Activated T-helper 9 cell treated with anti-CD3 and anti-CD28 coated beads, Interleukin-2, amount 50 U/mL, for 16 hours (primary cell): ENCODE measurements at regions not wholly inside any gene's neighbourhood (a gene's known extent, or its start where the extent isn't known, plus 50 kb on each side); places are given as distances from the start of the nearest gene placed in this dataset.

Experiments
- DNase-seq: peaks from one replicate; pipeline ENCODE4 v3.0.0-alpha.2; 2020; ENCODE audit warnings: low read depth

DNA sequence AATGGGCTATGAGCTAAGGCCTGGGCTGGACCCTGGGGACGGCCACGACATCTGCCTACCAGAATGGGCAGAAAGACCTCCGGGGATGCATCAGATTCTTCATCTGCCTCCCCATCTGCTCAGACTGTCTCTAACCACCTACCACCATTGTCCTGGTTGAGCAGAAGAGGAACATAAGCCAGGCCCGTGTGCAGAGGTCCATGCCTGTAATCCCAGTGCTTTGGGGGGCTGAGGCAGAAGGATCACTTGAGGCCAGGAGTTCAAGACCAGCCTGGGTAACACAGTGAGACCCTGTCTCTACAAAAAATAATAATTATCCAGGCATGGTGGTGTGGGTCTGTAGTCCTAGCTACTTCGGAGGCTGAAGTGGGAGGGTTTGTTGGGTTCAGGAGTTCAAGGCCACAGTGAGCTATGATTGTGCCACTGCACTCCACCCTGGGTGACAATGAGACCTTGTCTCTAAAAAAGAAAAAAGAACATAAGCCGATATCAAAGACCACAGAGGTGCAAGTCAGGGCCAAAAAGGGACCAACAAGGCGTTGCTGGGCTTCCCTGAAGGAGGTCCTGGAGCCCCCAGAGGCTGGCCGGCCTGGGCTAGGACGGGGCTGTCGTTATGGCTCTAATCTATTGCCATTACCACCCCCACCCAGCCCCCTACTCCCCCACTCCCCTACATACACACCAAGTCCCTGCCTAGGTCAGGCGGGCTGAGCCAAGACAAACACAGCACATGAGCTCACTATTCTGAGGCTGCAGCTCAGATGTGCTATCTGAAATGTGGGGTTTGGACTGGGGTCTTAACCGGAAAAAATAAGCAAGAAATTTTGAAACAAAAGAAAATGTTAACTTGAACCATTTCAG, 239.2 kb upstream of the RAB4A start:
- DNase-seq: no peak

GRCh38 chr1:229032375-229032774, 238.5 kb upstream of the RAB4A start:
- DNase-seq: no peak

DNA sequence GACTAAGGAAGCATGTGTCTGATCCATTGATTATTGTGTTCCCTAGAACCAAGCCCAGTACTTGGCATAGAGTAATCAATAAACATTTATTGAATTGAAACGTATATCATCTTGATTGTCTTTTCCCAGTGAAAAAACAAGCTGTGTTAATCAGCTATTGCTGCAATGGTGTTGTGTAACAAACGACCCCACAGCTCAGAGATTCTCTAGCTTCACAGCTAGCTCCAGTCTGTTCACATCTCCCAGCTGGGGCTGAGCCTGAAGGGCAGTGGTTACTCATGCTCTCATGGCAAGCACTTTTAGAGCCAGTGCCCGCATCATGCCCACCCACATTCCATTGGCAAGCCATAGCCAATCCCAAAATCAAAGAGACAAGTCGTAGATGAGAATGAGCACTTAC, 237.4 kb upstream of the RAB4A start:
- no peak for DNase-seq

GRCh38 chr1:229034342-229034741, 236.6 kb upstream of the RAB4A start:
- DNase-seq: no peak

- no peak for DNase-seq
Observed at GRCh38 chr1:229035054-229035747, 235.7 kb upstream of the RAB4A start.

DNA sequence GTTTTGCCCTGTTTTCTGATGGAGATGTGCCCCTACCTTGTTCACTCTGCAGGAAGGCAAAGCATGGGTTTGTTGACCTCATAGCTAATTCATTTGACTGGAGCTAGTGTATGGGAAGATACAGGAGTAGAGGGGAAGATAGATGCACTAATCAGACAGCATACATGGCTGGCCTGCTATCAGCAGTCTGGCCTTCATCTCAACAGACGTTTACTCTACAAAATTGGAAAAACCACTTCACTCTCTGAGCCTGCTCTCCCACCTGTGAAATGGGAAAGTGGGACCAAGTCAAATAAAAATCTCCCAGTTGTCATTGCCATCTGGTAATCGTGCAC, 235.2 kb upstream of the RAB4A start:
- no peak for DNase-seq

- DNase-seq: no peak
Observed at GRCh38 chr1:229037806-229038405, 233.0 kb upstream of the RAB4A start.

DNA sequence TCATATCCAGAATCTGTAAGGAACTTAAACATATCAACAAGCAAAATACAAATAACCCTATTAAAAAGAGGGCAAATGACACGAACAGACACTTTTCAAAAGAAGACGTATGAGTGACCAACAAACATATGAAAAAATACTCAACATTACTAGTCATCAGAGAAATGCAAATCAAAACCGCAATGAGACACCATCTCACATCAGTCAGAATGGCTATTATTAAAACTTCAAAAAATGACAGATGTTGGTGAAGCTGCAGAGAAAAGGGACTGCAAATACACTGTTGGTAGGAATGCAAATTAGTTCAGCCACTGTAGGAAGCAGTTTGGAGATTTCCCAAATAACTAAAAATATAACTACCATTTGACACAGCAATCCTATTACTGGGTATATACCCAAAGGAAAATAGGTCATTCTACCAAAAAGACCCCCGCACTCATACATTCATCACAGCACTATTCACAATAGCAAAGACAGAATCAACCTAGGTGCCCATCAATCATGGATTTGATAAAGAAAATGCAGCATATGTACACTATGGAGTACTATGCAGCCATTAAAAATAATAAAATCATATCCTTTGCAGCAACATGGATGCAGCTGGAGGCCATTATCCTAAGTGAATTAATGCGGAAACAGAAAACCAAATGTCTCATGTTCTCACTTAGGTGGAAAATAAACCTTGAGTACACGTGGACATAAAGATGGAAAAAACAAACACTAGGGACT, 230.1 kb upstream of the RAB4A start:
- DNase-seq: no peak

GRCh38 chr1:229041946-229042345, 229.0 kb upstream of the RAB4A start:
- no peak for DNase-seq

DNA sequence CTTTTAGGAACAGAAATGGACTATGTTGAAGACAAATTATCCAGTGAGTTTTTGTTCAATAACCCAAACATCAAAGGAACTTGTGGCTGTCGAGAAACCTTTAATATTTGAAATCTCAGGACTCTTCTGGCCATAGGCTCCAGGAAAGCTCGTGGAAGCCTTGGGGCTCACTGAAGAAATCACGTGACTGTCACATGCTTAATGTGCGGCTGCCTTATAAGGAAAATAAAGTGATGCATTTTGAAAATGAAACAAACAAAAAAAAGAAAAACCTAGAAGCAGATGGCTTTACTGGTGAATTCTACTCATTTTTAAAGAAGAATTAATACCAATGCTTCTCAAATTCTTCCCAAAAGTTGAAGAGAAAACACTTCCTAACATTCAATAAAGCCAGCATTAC, 228.4 kb upstream of the RAB4A start:
- DNase-seq: no peak

GRCh38 chr1:229043115-229043514, 227.8 kb upstream of the RAB4A start:
- no peak for DNase-seq

- DNase-seq: no peak
Observed at GRCh38 chr1:229046251-229046853, 224.6 kb upstream of the RAB4A start.

- DNase-seq: no peak
Observed at GRCh38 chr1:229047161-229047839, 223.6 kb upstream of the RAB4A start.

- no peak for DNase-seq
Observed at GRCh38 chr1:229047840-229048620, 222.9 kb upstream of the RAB4A start.

DNA sequence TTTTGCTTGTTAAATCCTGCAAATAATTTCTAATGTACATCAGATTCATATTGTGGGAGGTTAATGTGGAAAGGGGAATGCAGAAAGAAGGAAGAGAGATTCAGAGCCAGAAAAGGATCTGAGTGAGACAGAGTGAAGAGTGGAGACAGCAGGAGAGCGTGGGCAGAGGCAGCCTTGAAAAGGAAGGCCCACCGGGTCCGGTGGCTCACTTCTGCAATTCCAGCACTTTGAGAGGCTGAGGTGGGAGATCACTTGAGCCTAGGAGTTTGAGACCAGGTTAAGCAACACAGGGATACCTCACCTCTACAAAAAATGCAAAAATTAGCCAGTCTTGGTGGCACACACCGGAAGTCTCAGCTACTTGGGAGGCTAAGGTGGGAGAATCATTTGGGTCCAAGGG, 222.0 kb upstream of the RAB4A start:
- no peak for DNase-seq

DNA sequence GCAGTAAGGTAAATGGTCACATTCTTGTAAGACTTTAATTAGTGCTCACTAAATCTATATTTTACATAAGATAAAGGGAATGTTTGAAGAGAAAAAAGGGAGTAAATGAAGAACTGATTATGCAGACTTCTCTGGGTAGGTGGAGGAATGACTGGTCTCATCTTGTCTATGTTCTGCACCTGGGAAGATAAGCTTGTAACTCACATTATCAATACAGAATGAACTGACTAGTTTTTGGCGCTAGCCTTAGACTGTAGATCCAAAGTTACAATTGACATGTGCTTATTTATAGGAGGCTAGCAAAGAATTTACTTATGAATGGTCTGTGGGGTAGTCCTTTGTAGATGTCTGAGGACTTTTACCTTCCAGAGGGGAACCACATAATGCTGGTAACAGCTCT, 214.9 kb upstream of the RAB4A start:
- no peak for DNase-seq

GRCh38 chr1:229058111-229058561, 212.8 kb upstream of the RAB4A start:
- DNase-seq: peak; percentile 4

- DNase-seq: no peak
Observed at GRCh38 chr1:229058729-229059128, 212.2 kb upstream of the RAB4A start.

DNA sequence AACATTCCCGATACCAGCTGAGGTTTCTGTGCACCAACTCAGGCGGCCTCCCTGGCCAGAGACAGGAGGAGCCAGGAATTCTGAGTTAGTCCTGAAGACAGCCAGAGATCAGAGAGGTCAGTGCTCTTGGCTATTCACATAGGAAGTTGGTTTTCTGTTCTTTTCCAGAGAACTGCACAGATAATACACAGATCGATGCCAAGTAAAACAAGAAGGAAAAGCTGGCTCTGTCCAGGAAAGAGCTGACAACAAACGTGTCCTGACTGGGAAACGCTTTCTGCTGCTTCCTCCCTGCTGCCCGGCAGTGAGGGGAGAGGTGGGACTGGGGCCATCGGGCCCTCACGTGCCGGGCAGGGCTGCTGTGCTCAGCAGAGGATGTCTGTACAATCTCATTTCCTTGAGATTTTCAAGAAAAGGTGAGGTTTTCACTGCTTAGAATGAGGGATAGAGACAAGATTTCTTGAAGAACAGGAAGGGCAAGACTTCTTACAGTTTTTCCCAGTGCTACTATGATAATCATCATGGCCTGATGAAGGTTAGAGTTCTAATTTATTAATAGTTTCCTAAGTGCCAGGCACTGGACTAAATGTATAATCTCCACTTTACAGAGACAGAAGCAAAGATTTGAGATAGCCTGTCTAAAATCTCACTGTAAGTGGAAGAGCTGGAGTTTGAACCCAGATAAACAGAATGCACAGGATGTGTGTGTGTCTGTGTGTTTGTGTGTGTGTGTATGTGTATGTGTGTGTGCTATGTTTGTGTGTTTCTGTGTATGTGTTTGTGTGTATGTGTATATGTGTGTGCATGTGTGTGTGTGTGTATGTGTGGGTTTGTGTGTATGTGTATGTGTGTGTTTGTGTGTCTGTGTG, 211.0 kb upstream of the RAB4A start:
- no peak for DNase-seq

DNA sequence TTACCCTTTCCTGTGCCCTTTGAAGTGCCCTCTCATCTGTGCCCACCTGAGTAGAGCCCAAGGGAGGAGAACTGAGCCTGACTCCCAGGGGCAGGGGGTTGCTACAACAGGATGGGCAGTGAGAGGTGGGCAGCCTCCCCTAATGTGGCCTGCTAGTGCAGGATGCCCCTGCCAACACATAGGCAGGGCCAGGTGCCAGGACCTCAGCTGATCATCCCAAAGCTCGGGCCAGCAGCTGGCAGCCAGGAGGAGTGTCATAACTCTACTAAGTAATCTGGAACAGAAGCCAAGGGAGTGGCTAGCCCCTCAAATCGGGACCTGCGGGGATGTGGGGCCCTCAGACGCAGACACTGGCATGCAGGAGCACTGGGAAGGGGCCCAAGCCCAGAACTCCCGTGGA, 208.8 kb upstream of the RAB4A start:
- no peak for DNase-seq
